Stimulated activated CD4-positive, alpha-beta T cell treated with anti-CD3 and anti-CD28 coated beads, Interleukin-1b, Interleukin-23, amount 100 ng/mL, for 48 hours (primary cell): ENCODE measurements at regions not wholly inside any gene's neighbourhood (a gene's known extent, or its start where the extent isn't known, plus 50 kb on each side); places are given as distances from the start of the nearest gene placed in this dataset.

Experiments
- DNase-seq: peaks from one replicate; pipeline ENCODE4 v3.0.0-alpha.2; 2020

- DNase-seq = no peak
Measured at GRCh38 chr1:11373895-11374747, 101.1 kb downstream of the UBIAD1 start.

DNA sequence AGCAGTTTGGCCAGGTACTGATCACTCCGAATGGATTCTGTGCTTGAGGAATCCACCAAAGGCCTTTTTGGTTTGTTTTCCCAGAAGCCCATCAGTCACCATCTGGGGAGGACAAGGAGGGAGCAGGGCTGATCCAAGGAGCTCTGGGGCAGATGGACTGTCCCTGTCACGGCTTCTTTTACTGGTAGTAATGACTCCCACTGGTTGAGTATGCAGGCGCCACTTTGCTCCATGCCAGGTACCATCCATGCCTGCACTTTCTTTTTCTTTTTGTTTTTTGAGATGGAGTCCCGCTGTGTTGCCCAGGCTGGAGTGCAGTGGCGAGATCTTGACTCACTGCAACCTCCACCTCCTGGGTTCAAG is 101.7 kb downstream of the UBIAD1 start:
- DNase-seq = no peak

DNA sequence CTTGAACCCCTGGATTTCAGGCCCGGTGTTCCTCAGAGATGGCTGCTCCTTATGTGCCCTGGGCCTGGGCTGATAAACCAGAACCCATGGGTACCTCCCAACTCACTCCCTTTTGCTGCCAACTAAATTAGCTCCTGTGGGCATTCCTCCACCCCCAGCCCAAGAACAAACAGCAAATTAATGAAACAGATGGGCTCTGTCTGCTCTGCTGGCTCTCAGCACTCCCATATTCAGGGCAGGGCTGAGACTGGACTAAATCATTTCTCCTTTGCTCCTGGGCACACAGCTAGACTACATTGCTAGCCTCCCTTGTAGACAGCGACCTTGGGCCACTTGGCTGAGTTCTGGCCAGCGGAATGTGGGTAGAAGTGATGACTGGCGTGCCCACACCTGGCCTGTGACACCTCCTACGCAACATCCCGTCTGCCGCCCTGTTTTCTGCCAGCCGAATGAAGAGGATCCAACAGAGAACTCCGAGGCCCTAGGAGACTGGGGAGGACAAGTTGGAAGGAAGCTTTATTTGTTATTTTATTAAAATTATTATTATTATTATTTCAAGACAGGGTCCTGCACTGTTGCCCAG is 101.9 kb upstream of the DISP3 start:
- no peak for DNase-seq

DNA sequence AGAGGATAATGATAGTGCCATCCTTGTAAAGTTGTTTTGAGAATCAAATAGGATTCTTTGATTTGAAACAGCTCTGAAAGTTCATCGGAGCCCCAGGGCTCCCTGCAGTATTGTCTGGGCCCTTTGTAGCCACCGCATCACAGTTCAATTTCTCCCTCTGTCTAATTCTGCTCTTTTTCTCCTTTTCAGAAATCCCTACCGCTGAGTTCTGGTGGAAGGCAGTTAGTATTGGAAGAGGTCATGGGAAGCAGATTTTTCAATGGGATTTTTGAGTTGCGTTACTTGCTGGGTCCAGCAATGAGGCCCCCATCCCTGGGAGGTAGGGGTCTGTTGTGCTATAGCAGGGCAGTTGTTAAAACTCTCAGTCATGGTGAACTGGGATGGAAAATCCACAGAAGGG is 101.0 kb upstream of the DISP3 start:
- DNase-seq = no peak

- DNase-seq = no peak
Measured at GRCh38 chr1:11379851-11380250, 99.1 kb upstream of the DISP3 start.

DNA sequence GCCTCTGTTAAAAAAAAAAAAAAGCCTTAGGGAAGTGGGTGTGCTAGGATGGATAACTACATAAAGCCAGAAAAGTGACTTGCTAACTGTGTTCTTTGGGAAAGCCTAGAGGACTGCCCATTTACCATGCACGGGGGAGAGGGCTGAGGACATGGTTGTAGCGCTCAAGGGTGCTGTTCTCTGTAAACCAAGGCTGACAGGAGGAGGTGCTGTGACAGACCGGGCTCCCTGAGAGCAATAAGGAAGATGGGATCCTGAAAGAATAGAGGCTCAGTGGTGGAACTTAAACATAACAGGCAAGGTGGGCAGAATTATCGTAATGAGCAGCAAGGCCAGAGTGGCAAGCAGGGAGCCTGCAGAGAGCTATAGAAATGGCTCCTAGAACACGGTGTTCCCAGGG is 98.5 kb upstream of the DISP3 start:
- DNase-seq = no peak

DNA sequence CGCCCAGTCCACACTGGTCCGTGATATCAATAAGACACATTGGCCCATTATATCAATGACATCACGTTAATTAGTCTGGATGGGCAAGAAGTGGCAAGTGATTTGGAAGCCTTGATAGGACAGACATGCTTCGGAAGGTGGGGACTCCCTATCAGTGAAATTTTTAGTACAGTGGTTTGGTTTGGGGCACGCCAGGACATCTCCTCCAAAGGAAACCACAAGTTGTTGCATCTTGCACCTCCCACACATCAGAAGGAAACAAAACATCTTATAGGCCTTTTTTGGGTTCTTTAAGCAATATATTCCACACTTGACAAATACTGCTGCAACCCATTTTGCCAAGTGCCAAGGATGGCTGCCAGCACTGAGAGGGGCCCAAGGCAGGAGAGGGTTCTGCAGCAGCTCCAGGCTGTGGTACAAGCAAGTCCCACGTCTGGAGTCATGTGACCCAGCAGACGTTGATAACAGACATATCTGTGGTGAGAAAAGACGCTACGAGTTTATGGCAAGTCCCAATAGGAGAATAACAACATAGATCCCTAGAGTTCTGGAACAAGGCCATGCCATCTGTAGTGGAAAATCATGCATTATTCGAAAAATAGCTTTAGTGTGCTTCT is 95.3 kb upstream of the DISP3 start:
- no peak for DNase-seq

GRCh38 chr1:11384170-11384554 is 94.8 kb upstream of the DISP3 start:
- no peak for DNase-seq

DNA sequence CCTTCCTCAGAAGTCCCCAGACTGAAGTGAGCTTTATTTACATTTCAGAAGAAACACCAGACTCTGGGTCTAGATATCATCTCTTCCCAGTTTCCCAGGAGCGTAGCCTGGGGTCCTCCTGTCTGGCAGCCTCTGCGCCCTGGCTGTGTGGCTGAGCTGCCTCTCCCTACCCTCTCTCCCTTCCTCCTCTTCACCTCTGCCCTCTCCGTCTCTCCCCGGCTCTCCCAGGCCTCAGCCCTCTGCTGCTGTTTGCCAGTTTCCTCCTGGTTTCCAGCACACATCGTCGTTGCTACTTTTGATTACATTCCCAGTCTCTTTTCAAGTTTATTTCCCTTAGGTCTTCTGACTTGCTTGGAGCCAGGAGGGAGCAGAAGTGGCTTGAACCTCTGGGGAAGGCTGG is 91.1 kb upstream of the DISP3 start:
- no peak for DNase-seq

GRCh38 chr1:11388617-11389016 is 90.3 kb upstream of the DISP3 start:
- DNase-seq = no peak

DNA sequence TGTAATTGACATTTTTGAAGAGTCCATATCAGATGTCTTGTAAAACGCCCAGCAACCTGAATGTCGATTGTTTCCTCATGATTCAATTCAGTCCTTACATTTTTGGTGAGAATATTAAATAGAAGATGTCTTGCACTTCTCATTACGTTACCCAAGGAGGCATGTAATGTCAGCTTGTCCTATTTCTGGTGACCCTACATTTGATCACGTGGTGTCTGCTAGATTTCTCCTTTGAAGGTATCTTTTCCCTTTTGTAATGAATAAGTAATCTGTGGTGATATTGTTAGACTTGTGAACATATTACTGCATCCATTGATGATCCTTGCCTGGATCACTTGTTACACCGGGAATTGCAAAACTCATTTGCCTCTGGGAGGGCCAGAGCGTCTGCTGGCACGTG is 87.6 kb upstream of the DISP3 start:
- no peak for DNase-seq

GRCh38 chr1:11391886-11392285 is 87.1 kb upstream of the DISP3 start:
- DNase-seq = no peak

- DNase-seq = no peak
Measured at GRCh38 chr1:11394592-11395245, 84.2 kb upstream of the DISP3 start.

GRCh38 chr1:11395616-11396015 is 83.3 kb upstream of the DISP3 start:
- DNase-seq = no peak

GRCh38 chr1:11397151-11397901 is 81.6 kb upstream of the DISP3 start:
- no peak for DNase-seq

DNA sequence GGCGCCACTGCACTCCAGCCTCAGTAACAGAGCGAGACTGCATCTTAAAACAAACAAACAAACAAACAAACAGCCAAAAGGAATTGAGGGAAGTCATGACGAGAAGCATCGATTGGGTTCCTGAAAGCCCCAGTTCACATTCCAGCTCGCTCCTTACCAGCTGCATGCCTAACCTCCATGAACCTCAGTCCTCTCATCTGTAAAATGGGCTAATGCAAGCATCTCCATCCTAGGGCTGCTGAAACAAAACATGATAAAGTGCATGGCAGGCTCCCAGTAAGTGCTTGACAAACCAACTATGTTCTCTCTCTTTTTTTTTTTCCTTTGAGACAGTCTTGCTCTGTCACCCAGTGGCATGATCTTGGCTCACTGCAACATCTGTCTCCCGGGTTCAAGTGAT is 79.7 kb upstream of the DISP3 start:
- DNase-seq = no peak

DNA sequence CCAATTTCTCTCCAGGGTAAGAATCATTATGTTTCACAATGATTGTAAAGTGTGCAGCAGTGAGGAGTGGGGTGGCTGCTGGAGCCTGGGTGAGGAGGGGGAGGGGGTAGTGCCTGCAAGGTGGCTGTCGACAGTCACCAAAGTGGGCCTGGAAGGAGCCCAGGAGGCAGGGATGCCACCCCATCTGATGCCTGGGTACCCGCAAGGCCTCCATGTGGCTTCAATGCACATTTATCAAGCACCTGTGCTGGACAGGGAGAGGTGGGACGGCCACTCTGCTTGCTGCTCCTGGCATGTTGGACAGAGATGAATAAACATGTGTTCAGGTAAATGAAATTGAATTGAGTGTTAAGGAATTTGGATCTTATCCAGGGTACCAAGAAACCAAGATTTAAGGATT is 78.8 kb upstream of the DISP3 start:
- no peak for DNase-seq

DNA sequence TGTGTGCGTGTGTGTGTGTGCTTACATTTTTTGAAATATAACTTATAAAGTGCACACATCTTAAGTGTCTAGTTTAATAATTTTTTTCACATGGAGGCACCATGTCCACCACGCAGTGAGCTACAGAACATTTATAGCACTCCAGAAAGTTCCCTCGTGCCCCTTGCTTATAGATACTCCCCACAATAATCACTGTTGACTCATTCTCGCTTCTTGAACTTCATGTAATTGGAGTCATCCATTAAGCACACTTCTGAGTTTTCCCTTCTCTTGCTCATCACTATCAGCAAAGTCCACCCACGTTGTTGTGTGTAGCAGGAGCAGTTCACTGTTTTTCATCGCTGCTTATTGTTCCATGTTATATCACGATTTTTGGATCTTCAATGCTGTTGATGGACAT is 78.4 kb upstream of the DISP3 start:
- no peak for DNase-seq

- DNase-seq = no peak
Measured at GRCh38 chr1:11406845-11407244, 72.1 kb upstream of the DISP3 start.

- DNase-seq = peak; percentile 11
Measured at GRCh38 chr1:11407301-11407994, 71.5 kb upstream of the DISP3 start.

GRCh38 chr1:11412141-11412540 is 66.8 kb upstream of the DISP3 start:
- DNase-seq = no peak

- DNase-seq = no peak
Measured at GRCh38 chr1:11413986-11414391, 65.0 kb upstream of the DISP3 start.
